PC-3 (cell line): ENCODE measurements at regions not wholly inside any gene's neighbourhood (a gene's known extent, or its start where the extent isn't known, plus 50 kb on each side); places are given as distances from the start of the nearest gene placed in this dataset.

Experiments
- ATAC-seq: fragments of 200-7000 bp; cut with Tn5 transposase; 2 replicates; pipeline ENCODE4 v1.9.1; 2020; ENCODE audit warnings: mild to moderate bottlenecking, moderate library complexity
- BruUV-seq: library from RNA; stranded (reverse); fragments of 400-500 nt; replicated peaks from 2 replicates; lab custom pipeline; 2021; lab: Mats Ljungman, UMichigan
- CTCF ChIA-PET: fragments of 300-600 bp; sonication (Branson Sonifier 250); formaldehyde crosslinking; loops from one replicate; lab custom pipeline; 2022; ENCODE audit warnings: antibody characterized with exemption; lab: Charles Lee
- POLR2A ChIA-PET: fragments of 300-600 bp; sonication (Branson Sonifier 250); formaldehyde crosslinking; loops from one replicate; lab custom pipeline; 2022; ENCODE audit warnings: antibody characterized with exemption; ENCODE audit not compliant: unreplicated experiment; lab: Charles Lee
- DNase-seq: peaks from one replicate; pipeline ENCODE4 v3.0.0-alpha.2; 2015
- H2AFZ ChIP-seq: fragments of 300-600 bp; sonication (generic); 2 replicates; pipeline ENCODE4 v1.6.0; 2016; ENCODE audit warnings: antibody characterized with exemption, low read length
- H3F3A ChIP-seq: fragments of 300-600 bp; sonication (generic); one replicate; pipeline ENCODE4 v1.6.0; 2017; ENCODE audit warnings: antibody characterized with exemption, low read length, control low read depth, mild to moderate bottlenecking; ENCODE audit not compliant: unreplicated experiment
- H3K27ac ChIP-seq: fragments of 300-600 bp; sonication (generic); 2 replicates; pipeline ENCODE4 v1.5.1; 2016; ENCODE audit warnings: mild to moderate bottlenecking, low read length
- H3K27me3 ChIP-seq: fragments of 300-600 bp; sonication (generic); 2 replicates; pipeline ENCODE4 v1.6.1; 2016; ENCODE audit warnings: low read length, mixed read lengths
- H3K36me3 ChIP-seq: fragments of 300-600 bp; sonication (generic); 2 replicates; pipeline ENCODE4 v1.6.1; 2016; ENCODE audit warnings: low read depth, mixed run types, low read length, mixed read lengths
- H3K4me1 ChIP-seq: fragments of 300-600 bp; sonication (generic); 2 replicates; pipeline ENCODE4 v1.5.1; 2016; ENCODE audit warnings: low read length; ENCODE audit not compliant: insufficient read depth
- H3K4me2 ChIP-seq: fragments of 300-600 bp; sonication (generic); 2 replicates; pipeline ENCODE4 v1.6.0; 2016; ENCODE audit warnings: low read length
- H3K4me3 ChIP-seq: fragments of 300-600 bp; sonication (generic); 2 replicates; pipeline ENCODE4 v1.5.1; 2016; ENCODE audit warnings: mild to moderate bottlenecking, low read length, mixed read lengths
- H3K79me2 ChIP-seq: fragments of 300-600 bp; sonication (generic); 2 replicates; pipeline ENCODE4 v1.6.1; 2017; ENCODE audit warnings: low read length, mixed read lengths
- H3K9ac ChIP-seq: fragments of 300-600 bp; sonication (generic); 2 replicates; pipeline ENCODE4 v1.6.0; 2016; ENCODE audit warnings: mild to moderate bottlenecking, low read length
- H3K9me2 ChIP-seq: fragments of 300-600 bp; sonication (generic); replicated peaks from 2 replicates; pipeline ENCODE4 v1.6.1; 2016; ENCODE audit warnings: mixed run types, low read length, mixed read lengths
- H3K9me3 ChIP-seq: fragments of 300-600 bp; sonication (generic); 2 replicates; pipeline ENCODE4 v1.6.1; 2016; ENCODE audit warnings: low read length, mixed read lengths
- H4K20me1 ChIP-seq: fragments of 300-600 bp; sonication (generic); 2 replicates; pipeline ENCODE4 v1.6.1; 2016; ENCODE audit warnings: low read length, mixed read lengths
- EZH2 ChIP-seq: fragments of 300-600 bp; sonication (generic); IDR thresholded peaks from one replicate; pipeline ENCODE4 v1.6.1; 2017; ENCODE audit warnings: antibody characterized with exemption, mild to moderate bottlenecking, low read length; ENCODE audit not compliant: unreplicated experiment
- EZH2phosphoT487 ChIP-seq: fragments of 300-600 bp; sonication (generic); IDR thresholded peaks from 2 replicates; pipeline ENCODE4 v1.6.1; 2018; ENCODE audit warnings: mild to moderate bottlenecking, antibody characterized with exemption, low read length, borderline replicate concordance
- intact Hi-C: fragments of 100-400 bp; cut with micrococcal nuclease; formaldehyde crosslinking; loops from 2 replicates; pipeline ENCODE4 v1.9.0; 2023
- TF ChIP-seq, protein P1 (sequence below): fragments of 300-600 bp; sonication (generic); conservative IDR thresholded peaks from 2 replicates; pipeline ENCODE4 v1.5.1; 2017; ENCODE audit warnings: antibody characterized with exemption, low read depth, mild to moderate bottlenecking, low read length

GRCh38 chr6:11362564-11362963 lies 130.1 kb upstream of the NEDD9 start:
- Histone ChIP-seq H3K79me2 (no peaks in the 10 kb centered on the region), H3K4me2 (no peak overlapping the region), H3F3A (no peaks in the 10 kb centered on the region), H3K4me1 (peaks cover 9% of the 10 kb centered on the region), H3K9me3 (no peaks in the 10 kb centered on the region), H3K9me2 (no peaks in the 10 kb centered on the region), H3K27ac (no peak overlapping the region), H3K4me3 (no peak overlapping the region), H3K27me3 (no peaks in the 10 kb centered on the region), H4K20me1 (no peaks in the 10 kb centered on the region), H3K9ac (no peak overlapping the region), H2AFZ (no peak overlapping the region), H3K36me3 (no peaks in the 10 kb centered on the region)
- ATAC-seq = no peak
- DNase-seq = no peak
- CTCF ChIA-PET = no interaction called here
- POLR2A ChIA-PET = interaction anchor here (0.6 kb wide), 1 partner anchor 156 kb away, joined by 3 read pairs; no protein-coding TSS in a partner anchor
- no TSS peak for BruUV-seq
- TF ChIP-seq, protein P1, sequence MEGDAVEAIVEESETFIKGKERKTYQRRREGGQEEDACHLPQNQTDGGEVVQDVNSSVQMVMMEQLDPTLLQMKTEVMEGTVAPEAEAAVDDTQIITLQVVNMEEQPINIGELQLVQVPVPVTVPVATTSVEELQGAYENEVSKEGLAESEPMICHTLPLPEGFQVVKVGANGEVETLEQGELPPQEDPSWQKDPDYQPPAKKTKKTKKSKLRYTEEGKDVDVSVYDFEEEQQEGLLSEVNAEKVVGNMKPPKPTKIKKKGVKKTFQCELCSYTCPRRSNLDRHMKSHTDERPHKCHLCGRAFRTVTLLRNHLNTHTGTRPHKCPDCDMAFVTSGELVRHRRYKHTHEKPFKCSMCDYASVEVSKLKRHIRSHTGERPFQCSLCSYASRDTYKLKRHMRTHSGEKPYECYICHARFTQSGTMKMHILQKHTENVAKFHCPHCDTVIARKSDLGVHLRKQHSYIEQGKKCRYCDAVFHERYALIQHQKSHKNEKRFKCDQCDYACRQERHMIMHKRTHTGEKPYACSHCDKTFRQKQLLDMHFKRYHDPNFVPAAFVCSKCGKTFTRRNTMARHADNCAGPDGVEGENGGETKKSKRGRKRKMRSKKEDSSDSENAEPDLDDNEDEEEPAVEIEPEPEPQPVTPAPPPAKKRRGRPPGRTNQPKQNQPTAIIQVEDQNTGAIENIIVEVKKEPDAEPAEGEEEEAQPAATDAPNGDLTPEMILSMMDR = no peak
- TF ChIP-seq EZH2 = no peak
- TF ChIP-seq EZH2phosphoT487 = no peak
- intact Hi-C loops = no loop called here

DNA sequence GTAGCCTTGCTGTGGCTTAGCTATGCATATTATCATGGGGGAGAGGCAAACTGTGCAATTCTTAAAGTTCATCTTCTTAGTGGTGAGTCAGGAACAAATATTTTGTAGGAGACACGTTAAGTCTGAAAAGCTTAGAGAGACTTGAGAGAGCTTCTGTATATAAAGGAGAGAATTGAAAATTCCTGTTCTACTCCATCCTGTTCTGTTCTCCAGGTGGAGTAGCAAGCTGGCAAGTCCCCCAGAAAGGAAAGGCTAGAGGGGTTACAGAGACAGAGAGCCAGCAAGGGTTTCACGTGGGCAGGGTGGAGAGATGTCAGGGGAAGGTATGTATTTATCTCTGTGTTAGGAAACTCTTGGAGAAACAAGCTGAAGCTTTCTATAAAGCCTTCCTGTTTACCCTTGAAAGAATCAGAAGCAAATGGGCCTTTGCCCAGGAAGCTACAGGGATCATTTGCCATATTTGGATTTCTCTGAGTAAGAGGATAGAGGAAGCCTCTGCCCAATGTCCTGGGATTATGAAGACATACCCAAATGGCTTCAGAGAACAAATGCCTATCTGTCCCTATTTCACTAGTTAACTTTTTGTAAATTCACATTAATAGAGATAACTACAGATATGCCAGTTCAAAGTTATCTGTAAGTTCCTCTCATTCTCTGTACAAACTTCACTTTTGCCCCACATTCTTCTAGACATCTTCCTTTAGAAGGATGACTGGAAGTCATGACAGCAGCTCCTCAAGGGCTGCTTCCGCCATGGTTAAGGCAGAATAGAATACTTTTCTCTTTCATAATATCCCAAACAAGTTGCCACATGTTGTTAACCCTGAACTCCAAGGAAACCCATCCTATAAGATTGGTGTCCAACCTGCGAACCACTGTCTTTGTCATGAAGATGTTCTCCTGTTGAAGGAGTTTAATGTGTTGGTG lies 126.7 kb upstream of the NEDD9 start:
- ChIA-PET POLR2A (no interaction called here), CTCF (no interaction called here)
- ATAC-seq (no peak), DNase-seq (no peak)
- peaks cover 8% of the 10 kb centered on the region for H3K4me1 ChIP-seq
- H3K9me2 ChIP-seq = no peaks in the 10 kb centered on the region
- no peak overlapping the region for H3K27ac ChIP-seq
- H2AFZ ChIP-seq = no peak overlapping the region
- BruUV-seq = no TSS peak
- H3K9me3 ChIP-seq = no peaks in the 10 kb centered on the region
- H3K4me2 ChIP-seq = no peak overlapping the region
- H3K79me2 ChIP-seq = no peaks in the 10 kb centered on the region
- no peaks in the 10 kb centered on the region for H3F3A ChIP-seq
- no peaks in the 10 kb centered on the region for H3K36me3 ChIP-seq
- intact Hi-C loops = no loop called here
- H4K20me1 ChIP-seq = no peaks in the 10 kb centered on the region
- H3K4me3 ChIP-seq = no peak overlapping the region
- no peak for TF ChIP-seq EZH2
- TF ChIP-seq, protein P1 = no peak
- TF ChIP-seq EZH2phosphoT487 = no peak
- H3K9ac ChIP-seq = no peak overlapping the region
- H3K27me3 ChIP-seq = no peaks in the 10 kb centered on the region

DNA sequence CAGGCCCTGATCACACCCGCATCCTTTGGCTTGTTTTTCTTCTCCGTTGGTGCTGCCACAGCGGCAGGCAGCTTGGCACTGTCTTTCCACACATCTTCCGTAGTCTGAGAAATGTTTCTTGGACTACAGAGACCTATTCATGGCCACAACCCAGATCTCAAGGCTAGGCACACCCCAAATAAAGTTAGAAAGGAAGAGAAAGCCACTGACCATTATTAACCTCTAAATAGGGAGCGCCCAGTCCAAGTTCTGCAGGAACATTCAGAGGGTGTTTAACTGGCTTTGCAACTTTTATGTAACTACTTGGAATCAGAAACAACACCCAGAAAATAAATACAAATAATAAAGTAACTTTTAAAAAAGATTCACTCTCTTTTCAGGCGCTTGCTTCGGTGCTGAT lies 124.8 kb upstream of the NEDD9 start:
- ChIA-PET POLR2A (no interaction called here), CTCF (no interaction called here)
- Histone ChIP-seq H3K9me2 (no peaks in the 10 kb centered on the region), H3K36me3 (no peaks in the 10 kb centered on the region), H3K27me3 (no peaks in the 10 kb centered on the region), H3K79me2 (no peaks in the 10 kb centered on the region), H4K20me1 (no peaks in the 10 kb centered on the region), H3K27ac (peak overlapping the region; percentile 19; the same call in 1 of the 2 replicates), H3K9me3 (no peaks in the 10 kb centered on the region), H3F3A (no peaks in the 10 kb centered on the region), H3K4me3 (no peak overlapping the region), H3K9ac (no peak overlapping the region), H2AFZ (peak overlapping the region; percentile 69), H3K4me2 (peak overlapping the region; percentile 57), H3K4me1 (peaks cover 8% of the 10 kb centered on the region)
- DNase-seq = peak; percentile 27
- ATAC-seq = no peak
- intact Hi-C loops = no loop called here
- BruUV-seq = no TSS peak
- TF ChIP-seq, protein P1 = no peak
- TF ChIP-seq EZH2phosphoT487 (no peak), EZH2 (no peak)
